ENCODE measurements at regions not wholly inside any gene's neighbourhood (a gene's known extent, or its start where the extent isn't known, plus 50 kb on each side); places are given as distances from the start of the nearest gene placed in this dataset.

GRCh38 chr2:240379089-240379636, 56.3 kb upstream of the GPC1 start:
- Histone ChIP-seq H2AK5ac (ENCODE audit: low read depth, low read length) (peak overlapping the region; percentile 84), H3K14ac (replicated peaks; ENCODE audit: low read depth, low read length) (0 out of 2 replicates have a peak overlapping the region, but pooled peaks have one; percentile 15), H4K5ac (ENCODE audit: low read depth, low read length) (no peak overlapping the region), H3K9me3 (ENCODE audit: control insufficient read depth, insufficient read depth, low read length) (peaks cover 3% of the 10 kb centered on the region; the same call in 1 of the 2 replicates), H3K27ac (ENCODE audit: insufficient read depth, low read length) (no peak overlapping the region), H2AK9ac (replicated peaks; ENCODE audit: low read depth, low read length, poor library complexity) (no peak overlapping the region), H3K9me1 (ENCODE audit: insufficient read depth, low read length) (peaks cover 19% of the 10 kb centered on the region), H3K27me3 (ENCODE audit: control insufficient read depth, insufficient read depth, low read length) (no peaks in the 10 kb centered on the region), H4K20me1 (ENCODE audit: insufficient read depth, low read length) (no peaks in the 10 kb centered on the region), H2BK15ac (ENCODE audit: low read depth, low read length) (0 out of 3 replicates have a peak overlapping the region, but pooled peaks have one; percentile 78), H2BK20ac (ENCODE audit: low read depth, low read length) (no peak overlapping the region), H3K4me1 (ENCODE audit: control insufficient read depth, insufficient read depth, low read length) (peaks cover 7% of the 10 kb centered on the region), H3K79me1 (ENCODE audit: low read depth in 1 of 2, low read length in 2 of 2) (peaks cover 0 to 10% of the 10 kb centered on the region in 2 experiments; a peak in 1 of 4 replicates), H3K4me3 (ENCODE audit: insufficient read depth, low read depth, low read length) (no peak overlapping the region), H2AFZ (replicated peaks; ENCODE audit: low read length, poor library complexity) (no peak overlapping the region), H4K8ac (ENCODE audit: low read depth in 2 of 2, low read length in 2 of 2) (no peak overlapping the region; a peak in 1 of 4 replicates), H3K23ac (ENCODE audit: low read depth, low read length) (no peak overlapping the region), H3K56ac (ENCODE audit: extremely low read depth, insufficient read depth, low read length) (no peak overlapping the region), H2BK120ac (ENCODE audit: low read depth, low read length) (0 out of 2 replicates have a peak overlapping the region, but pooled peaks have one; percentile 5), H3K18ac (ENCODE audit: low read depth, low read length) (no peak overlapping the region), H2BK5ac (ENCODE audit: low read depth, low read length, poor library complexity, severe bottlenecking) (no peak overlapping the region), H3K9ac (ENCODE audit: low read depth, low read length) (no peak overlapping the region), H4K91ac (ENCODE audit: insufficient read depth, low read depth, low read length) (no peak overlapping the region; the same call in 1 of the 2 replicates), H3K36me3 (ENCODE audit: control insufficient read depth, insufficient read depth, low read length) (no peaks in the 10 kb centered on the region), H3K4ac (ENCODE audit: low read depth, low read length) (peak overlapping the region; percentile 46), H3K4me2 (ENCODE audit: low read depth, low read length) (no peak overlapping the region)
- DNase-seq (no peak), ATAC-seq (ENCODE audit: low read depth) (no peak)
- intact Hi-C loops (cut with micrococcal nuclease) (no loop called here), in situ Hi-C loops (cut with MboI; ENCODE audit: low sequenced_read_pairs) (no loop called here), dilution Hi-C loops (cut with HindIII; ENCODE audit: low sequenced_read_pairs, unreplicated experiment) (no loop called here)
- BruUV-seq (replicated peaks), result no TSS peak
- ChIA-PET CTCF (no interaction called here), POLR2A (ENCODE audit: unreplicated experiment) (no interaction called here)
- 91% methylated on average over 6 of the region's 9 CpGs; no CpG with 5 or more reads in 1 of the 2 experiments for WGBS, 2 experiments (ENCODE audit: extremely low coverage in 2 of 2, insufficient read length in 1 of 2)
- TF ChIP-seq CTCF (conservative IDR thresholded peaks at IDR 0.05; ENCODE audit: low read depth, low read length), result no peak
- no peak for TF ChIP-seq MXI1 (IDR thresholded peaks at IDR 0.05; ENCODE audit: borderline replicate concordance, low read depth, low read length)
- TF ChIP-seq CHD1 (IDR thresholded peaks at IDR 0.05; ENCODE audit: low read depth, low read length), result no peak
- no peak for TF ChIP-seq FOS (IDR thresholded peaks at IDR 0.05; ENCODE audit: low read depth, low read length)
- TF ChIP-seq MAZ (IDR thresholded peaks at IDR 0.05; ENCODE audit: borderline replicate concordance, low read depth, low read length), result no peak
- TF ChIP-seq POLR2A (IDR thresholded peaks at IDR 0.05; ENCODE audit: low read depth, low read length), result no peak
- TF ChIP-seq RCOR1 (IDR thresholded peaks at IDR 0.05; ENCODE audit: insufficient replicate concordance, low read length), result no peak
- TF ChIP-seq BHLHE40 (IDR thresholded peaks at IDR 0.05; ENCODE audit: low read depth, low read length), result no peak
- TF ChIP-seq ELK1 (IDR thresholded peaks at IDR 0.05; ENCODE audit: borderline replicate concordance, low read depth, low read length), result no peak
- no peak for TF ChIP-seq RAD21 (IDR thresholded peaks at IDR 0.05; ENCODE audit: low read length)
- TF ChIP-seq NFE2L2 (IDR thresholded peaks at IDR 0.05; ENCODE audit: low read depth, low read length), result no peak
- no peak for TF ChIP-seq RFX5 (IDR thresholded peaks at IDR 0.05; ENCODE audit: low read depth, low read length)
- no peak for TF ChIP-seq CEBPB (IDR thresholded peaks at IDR 0.05; ENCODE audit: low read depth, low read length)
- TF ChIP-seq SMC3 (IDR thresholded peaks at IDR 0.05; ENCODE audit: low read depth, low read length), result no peak
- no peak for TF ChIP-seq USF2 (IDR thresholded peaks at IDR 0.05; ENCODE audit: low read depth, low read length)
- TF ChIP-seq MAFK (IDR thresholded peaks at IDR 0.05; ENCODE audit: low read depth, low read length), result no peak

Measured in IMR-90 (cell line).